GM18505 (cell line): ENCODE measurements at regions not wholly inside any gene's neighbourhood (a gene's known extent, or its start where the extent isn't known, plus 50 kb on each side); places are given as distances from the start of the nearest gene placed in this dataset.
"Not testable (repeated sequence)": the region's sequence is repeated elsewhere in the genome, so short reads cannot be mapped to it uniquely, and the experiment has no call there.

Experiments
- ATAC-seq: cut with Tn5 transposase; IDR thresholded peaks from one replicate; pipeline ENCODE4 v1.9.1; 2021; ENCODE audit not compliant: unreplicated experiment
- POLR2A ChIP-seq: IDR thresholded peaks from 4 replicates; pipeline ENCODE4 v1.6.1; 2011; ENCODE audit warnings: borderline replicate concordance; ENCODE audit not compliant: insufficient read depth, insufficient read length; ENCODE audit errors: extremely low read depth

- ATAC-seq: no peak
- TF ChIP-seq POLR2A: no peak
These were observed 65.3 kb downstream of the RMI2 start for GRCh38 chr16:11410376-11411058.

- no peak for TF ChIP-seq POLR2A
- no peak for ATAC-seq
These were observed 65.8 kb downstream of the RMI2 start for GRCh38 chr16:11411059-11411550.

GRCh38 chr16:11412175-11412904, 67.1 kb downstream of the RMI2 start:
- TF ChIP-seq POLR2A: no peak
- no peak for ATAC-seq

DNA sequence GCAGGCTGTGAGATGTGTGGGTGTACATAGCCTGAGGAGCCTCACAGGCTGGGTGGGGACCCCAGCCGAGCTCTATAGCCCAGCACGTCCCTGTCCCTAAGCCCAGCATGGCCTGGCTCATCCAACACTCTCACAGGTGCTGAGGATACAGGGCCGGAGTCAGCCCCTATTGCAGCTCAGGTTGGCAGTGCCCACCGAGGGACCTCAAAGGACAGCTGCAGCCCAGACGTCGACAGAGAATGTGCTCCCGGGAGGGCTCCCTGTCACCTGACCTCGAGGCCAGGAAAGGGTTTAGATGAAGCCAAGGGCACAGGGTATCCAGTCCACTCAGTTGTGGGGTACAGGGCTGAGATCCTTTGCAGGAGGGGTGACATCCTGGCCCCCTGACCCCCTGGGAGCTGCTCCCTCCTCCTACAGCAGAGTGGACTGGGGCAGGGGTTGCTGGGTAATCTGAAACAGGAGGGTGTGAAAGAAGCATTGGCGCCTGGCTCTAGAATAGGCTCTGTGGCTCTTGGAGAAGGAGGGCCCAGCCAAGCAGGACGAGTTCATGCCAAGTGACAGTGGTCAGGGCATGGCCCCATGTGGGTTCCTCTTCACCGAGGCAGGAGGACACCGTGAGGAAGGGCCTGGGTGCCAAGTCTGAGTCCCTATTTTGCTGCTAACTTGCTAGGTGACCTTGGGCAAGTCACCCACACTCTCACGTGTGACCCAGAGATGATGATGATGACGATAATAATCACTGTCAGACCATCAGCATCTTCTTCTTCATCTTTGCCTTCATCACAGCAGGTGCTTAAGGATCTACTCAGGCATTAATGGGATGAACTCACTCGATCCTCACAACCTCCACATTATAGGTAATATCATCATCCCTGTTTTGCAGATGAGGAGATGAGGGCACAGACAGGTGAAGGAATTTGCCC, 68.0 kb downstream of the RMI2 start:
- no peak for ATAC-seq
- no peak for TF ChIP-seq POLR2A

- no peak for ATAC-seq
- no peak for TF ChIP-seq POLR2A
These were observed 68.8 kb downstream of the RMI2 start for GRCh38 chr16:11413907-11414595.

DNA sequence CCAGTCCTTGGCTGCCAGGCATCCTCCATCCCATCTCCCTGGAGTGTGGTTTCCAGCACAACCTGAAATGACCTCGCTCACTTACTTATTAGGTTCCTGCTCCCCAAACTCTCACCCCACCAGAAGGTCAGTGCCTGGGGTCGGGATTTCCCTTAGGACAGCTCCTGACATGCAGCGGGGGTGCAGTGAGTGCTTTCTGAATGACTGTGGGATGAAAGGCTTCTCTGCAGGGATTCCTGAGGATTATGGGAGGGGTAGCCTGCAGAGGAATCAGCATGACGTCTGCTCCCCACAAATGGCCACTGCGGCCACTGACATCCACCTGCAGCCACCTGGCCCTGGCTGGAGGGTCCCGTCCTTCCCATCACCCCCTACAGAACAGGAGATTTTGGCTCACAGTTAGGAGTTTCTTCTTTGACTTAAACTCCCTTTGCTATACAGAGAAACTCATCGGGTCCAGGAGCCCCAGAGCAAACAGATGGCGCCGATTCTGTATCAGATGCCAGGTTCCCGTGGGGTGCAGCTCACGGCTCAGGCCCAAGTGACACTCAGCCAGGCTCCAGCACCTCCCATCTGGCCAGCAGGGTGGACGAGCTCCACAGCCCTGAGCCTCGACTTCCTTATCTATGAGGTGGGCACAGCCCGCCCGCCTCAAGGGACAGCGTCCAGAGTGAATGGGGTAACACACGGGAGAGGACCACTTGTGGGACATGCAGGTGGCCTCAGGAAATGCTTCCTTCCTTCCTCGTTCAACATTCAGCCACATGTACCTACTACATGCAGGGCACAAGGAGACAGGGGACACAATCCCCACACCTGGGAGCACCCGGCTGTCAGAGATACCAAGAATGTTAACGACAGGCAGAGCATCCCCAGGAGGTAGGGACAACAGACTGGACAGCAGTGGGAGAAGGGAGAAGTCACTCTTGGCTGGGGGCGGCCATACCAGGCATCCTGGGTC, 69.8 kb downstream of the RMI2 start:
- ATAC-seq: no peak
- no peak for TF ChIP-seq POLR2A

DNA sequence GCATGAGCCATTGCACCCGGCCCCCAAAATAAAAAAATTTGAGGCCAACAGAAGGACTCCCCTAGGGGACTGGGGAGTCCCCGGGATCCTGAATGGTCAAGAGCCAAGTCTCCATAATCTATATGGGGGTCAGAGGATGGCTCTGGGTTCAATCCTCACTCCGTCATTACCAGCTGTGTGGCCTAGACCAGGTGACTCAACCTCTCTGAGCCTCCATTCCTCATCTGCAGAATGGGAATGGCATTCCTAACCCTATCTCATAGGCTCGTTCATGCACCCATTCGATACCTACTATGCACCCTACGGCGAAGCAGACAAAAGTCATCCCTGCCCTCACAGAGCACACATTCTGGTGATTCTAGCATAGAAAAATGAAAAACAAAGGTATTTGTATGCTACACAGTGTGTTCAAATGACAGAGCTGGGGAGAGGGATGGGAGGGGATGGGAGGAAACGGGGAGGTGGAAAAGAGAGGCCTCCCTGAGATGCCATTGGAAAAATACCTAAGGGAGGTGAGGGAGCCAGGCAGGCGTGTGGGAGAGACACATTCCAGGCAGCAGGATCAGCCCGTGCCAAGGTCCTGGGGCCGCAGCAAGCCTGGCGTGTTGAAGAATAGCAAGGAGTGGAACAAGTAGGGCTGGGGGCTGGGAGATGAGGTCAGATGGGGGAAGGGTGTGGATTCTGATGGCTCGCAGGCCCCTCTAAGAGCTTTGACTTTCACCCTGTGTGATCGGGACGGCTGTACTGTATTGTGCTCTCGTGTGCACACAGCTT, 71.2 kb downstream of the RMI2 start:
- TF ChIP-seq POLR2A: no peak
- ATAC-seq: no peak

DNA sequence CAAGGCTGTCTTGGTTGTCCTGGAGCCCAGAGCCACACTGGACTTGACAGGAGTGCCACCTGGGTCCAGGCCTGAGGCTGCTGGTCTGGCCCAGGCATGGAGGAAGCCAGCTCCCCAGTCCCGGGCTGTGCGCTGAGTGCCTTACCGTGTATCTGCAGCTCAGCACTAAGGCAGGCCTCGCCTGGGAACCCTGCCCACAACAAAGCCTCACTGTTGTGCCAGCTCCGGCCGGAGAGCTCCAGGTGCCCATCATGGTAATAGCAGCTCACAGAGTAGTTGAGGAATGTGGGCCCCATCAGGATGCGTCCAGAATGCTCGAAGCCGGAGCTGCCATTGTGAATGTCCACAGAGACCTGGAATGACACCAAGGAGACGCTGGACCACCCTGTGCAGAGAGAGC, 72.2 kb downstream of the RMI2 start:
- ATAC-seq: no peak

GRCh38 chr16:11418506-11418905, 73.2 kb downstream of the RMI2 start:
- no peak for TF ChIP-seq POLR2A
- no peak for ATAC-seq

More for the DNA sequence above, 72.2 kb downstream of the RMI2 start:
- no peak for TF ChIP-seq POLR2A

- ATAC-seq: not testable (repeated sequence)
These were observed 74.8 kb downstream of the RMI2 start for GRCh38 chr16:11420067-11420466.

DNA sequence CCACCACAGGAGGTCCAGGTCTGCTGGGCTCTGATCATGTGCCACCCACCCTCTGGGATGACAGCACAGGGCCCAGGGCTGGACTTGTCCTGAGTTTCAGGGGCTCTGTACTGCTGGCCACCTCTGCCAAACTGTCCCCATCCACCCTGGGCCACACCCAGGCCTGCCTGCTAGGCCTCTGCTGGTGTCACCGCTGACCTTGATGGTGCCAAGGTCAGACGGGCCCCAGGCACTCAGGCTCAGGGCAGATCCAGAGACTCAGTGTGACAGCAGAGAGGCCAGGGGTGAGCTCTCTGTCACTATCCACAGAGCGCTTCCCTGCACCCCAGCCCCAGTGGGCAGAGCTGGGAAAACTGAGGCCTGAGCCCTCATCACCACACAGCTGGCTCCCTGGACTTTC, 75.6 kb downstream of the RMI2 start:
- no peak for ATAC-seq
- no peak for TF ChIP-seq POLR2A

DNA sequence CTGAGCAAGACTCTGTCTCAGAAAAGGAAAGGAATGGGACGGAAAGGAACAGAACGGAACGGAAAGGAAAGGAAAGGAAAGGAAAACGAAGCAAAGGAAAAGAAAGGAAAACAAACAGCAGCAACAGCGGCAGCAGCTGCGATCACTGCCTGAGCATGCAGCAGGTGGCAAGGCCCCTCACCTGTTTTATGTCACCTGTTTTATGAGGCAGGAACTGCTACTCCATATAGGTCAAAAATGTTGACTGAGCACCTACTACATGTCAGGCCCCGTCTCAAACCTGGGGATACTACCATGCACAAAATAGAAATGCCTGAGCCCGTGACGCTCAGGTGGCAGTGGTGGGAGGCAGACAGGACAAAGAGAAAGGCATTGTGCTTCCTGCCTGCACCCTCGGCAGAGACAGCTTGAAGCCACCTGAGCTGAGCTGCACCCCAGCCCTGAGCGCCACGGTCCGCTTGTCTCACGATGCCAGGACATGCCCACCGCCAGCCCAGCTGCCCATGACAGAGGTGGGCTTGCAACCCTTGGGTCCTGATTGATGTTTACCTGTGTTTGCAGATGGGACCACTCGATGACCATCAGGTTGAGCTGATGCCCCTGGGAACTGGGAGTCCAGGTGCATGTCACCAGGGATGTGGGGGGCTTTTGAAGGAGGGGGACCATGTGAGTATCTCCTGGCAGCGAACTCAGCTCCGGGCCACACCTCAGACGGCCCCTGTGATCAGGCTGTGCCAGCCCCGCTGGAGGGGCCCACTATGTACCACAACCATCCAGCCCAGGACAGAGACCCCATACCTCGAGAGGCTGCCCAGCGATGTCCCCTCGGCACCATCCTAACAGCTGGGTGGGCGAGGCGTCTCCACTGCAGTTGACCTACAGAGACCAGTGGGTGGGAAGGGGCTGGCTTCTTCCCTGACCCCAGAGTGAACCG, 77.4 kb downstream of the RMI2 start:
- no peak for TF ChIP-seq POLR2A
- no peak for ATAC-seq
